Kidney (tissue), 13 donors: ENCODE measurements at regions not wholly inside any gene's neighbourhood (a gene's known extent, or its start where the extent isn't known, plus 50 kb on each side); places are given as distances from the start of the nearest gene placed in this dataset.

Experiments
- DNase-seq, 5 donors: peaks; one replicate each; pipeline ENCODE4 v3.0.0-alpha.2; 2013 to 2020
- FAIRE-seq: peaks from 2 replicates; lab custom pipeline; 2012; peaks lifted over from hg19 to GRCh38; lab: Jason Lieb, UNC
- H3K27ac ChIP-seq, 2 donors: one replicate each; pipeline ENCODE4 v1.7.0; 2013; ENCODE audit warnings: low read depth in 2 of 2, low read length in 2 of 2, inconsistent platforms in 1 of 2
- H3K27me3 ChIP-seq: one replicate; pipeline ENCODE4 v1.7.1; 2013; ENCODE audit warnings: low read length, inconsistent platforms; ENCODE audit not compliant: control insufficient read depth, insufficient read depth
- H3K36me3 ChIP-seq, 3 donors: one replicate each; pipeline versions ENCODE4 v1.7.0 to v1.7.1; 2013; ENCODE audit warnings: low read length in 3 of 3, control low read depth in 1 of 3, inconsistent platforms in 1 of 3; ENCODE audit not compliant: insufficient read depth in 3 of 3, control insufficient read depth in 2 of 3
- H3K4me1 ChIP-seq, 3 donors: one replicate each; pipeline versions ENCODE4 v1.7.0 to v1.7.1; 2013; ENCODE audit warnings: low read length in 3 of 3, inconsistent platforms in 1 of 3, low read depth in 1 of 3; ENCODE audit not compliant: control insufficient read depth in 2 of 3, insufficient read depth in 2 of 3
- H3K4me3 ChIP-seq, 3 donors: one replicate each; pipeline versions ENCODE4 v1.7.0 to v1.8.1; 2013; ENCODE audit warnings: low read length in 3 of 3, control low read depth in 1 of 3, inconsistent platforms in 1 of 3
- H3K9ac ChIP-seq, 3 donors: one replicate each; pipeline versions ENCODE4 v1.7.0 to v1.7.1; 2013; ENCODE audit warnings: low read length in 3 of 3, control low read depth in 1 of 3, inconsistent platforms in 1 of 3
- H3K9me3 ChIP-seq, 3 donors: one replicate each; pipeline versions ENCODE4 v1.7.0 to v1.7.1; 2013; ENCODE audit warnings: low read length in 3 of 3, control low read depth in 1 of 3, inconsistent platforms in 1 of 3; ENCODE audit not compliant: control insufficient read depth in 2 of 3, insufficient read depth in 1 of 3
- CTCF ChIP-seq: IDR thresholded peaks from 3 replicates; pipeline ENCODE4 v1.5.1; 2012; ENCODE audit warnings: mild to moderate bottlenecking, moderate library complexity, borderline replicate concordance; ENCODE audit not compliant: insufficient read depth; ENCODE audit errors: extremely low read depth
- intact Hi-C: fragments of 100-400 bp; cut with DNase I; formaldehyde crosslinking; loops from one replicate; pipeline ENCODE4 v1.11.1; 2022
- donor health status: control.
- donor health status: control.
- donor health status: control.
- donor health status: control.
- donor health status: control.
- donor health status: DM: yes; HTN: yes; CAD: no.
- donor health status: Normal renal cell carcinoma (clear cell type).

- intact Hi-C loops: no loop called here
- peaks cover 2 to 6% (median 3%) of the 10 kb centered on the region in 3 donors for H3K4me1 ChIP-seq
- H3K36me3 ChIP-seq: no peaks in the 10 kb centered on the region
- DNase-seq: no peak
- H3K27me3 ChIP-seq: no peaks in the 10 kb centered on the region
- no peak for FAIRE-seq
- peaks cover 0 to 1% (median 0%) of the 10 kb centered on the region in 3 donors for H3K9me3 ChIP-seq
- no peak overlapping the region for H3K9ac ChIP-seq
- no peak overlapping the region for H3K27ac ChIP-seq
- TF ChIP-seq CTCF: no peak
- no peak overlapping the region for H3K4me3 ChIP-seq
Measured at GRCh38 chr2:236988216-236988615, 97.5 kb upstream of the COPS8 start.

GRCh38 chr2:236988690-236989624 lies 96.7 kb upstream of the COPS8 start:
- Histone ChIP-seq H3K4me1 (peaks cover 2 to 6% (median 3%) of the 10 kb centered on the region in 3 donors), H3K27me3 (no peaks in the 10 kb centered on the region), H3K9ac (no peak overlapping the region), H3K27ac (no peak overlapping the region), H3K36me3 (no peaks in the 10 kb centered on the region), H3K9me3 (no peaks in the 10 kb centered on the region), H3K4me3 (no peak overlapping the region)
- no peak for TF ChIP-seq CTCF
- FAIRE-seq: no peak
- intact Hi-C loops: no loop called here
- DNase-seq: peak in 4 of 5 donors; percentile 66 to 76 (median 69)

- Histone ChIP-seq H3K27me3 (no peaks in the 10 kb centered on the region), H3K36me3 (no peaks in the 10 kb centered on the region), H3K4me1 (peaks cover 2 to 6% (median 3%) of the 10 kb centered on the region in 3 donors), H3K27ac (no peak overlapping the region), H3K9me3 (no peaks in the 10 kb centered on the region), H3K9ac (no peak overlapping the region), H3K4me3 (no peak overlapping the region)
- DNase-seq (no peak), FAIRE-seq (no peak)
- TF ChIP-seq CTCF: no peak
- intact Hi-C loops: no loop called here
Measured at GRCh38 chr2:236990552-236990951, 95.1 kb upstream of the COPS8 start.
